H1 (cell line): ENCODE measurements at regions not wholly inside any gene's neighbourhood (a gene's known extent, or its start where the extent isn't known, plus 50 kb on each side); places are given as distances from the start of the nearest gene placed in this dataset.

Experiments used
- CTCF ChIA-PET: fragments of 300-600 bp; sonication (Branson Sonifier 250); formaldehyde crosslinking; loops from one replicate; lab custom pipeline; 2021; ENCODE audit not compliant: partially characterized antibody; lab: Charles Lee
- POLR2A ChIA-PET: fragments of 300-600 bp; sonication (Branson Sonifier 250); formaldehyde crosslinking; loops from one replicate; lab custom pipeline; 2021; ENCODE audit warnings: inconsistent platforms; ENCODE audit not compliant: partially characterized antibody; lab: Charles Lee
- DNase-seq, 2 experiments: peaks; one replicate each; pipeline versions ENCODE4 v3.0.0 to v3.0.0-alpha.2; 2010 to 2022; ENCODE audit warnings: low spot score in 2 of 2, low read depth in 1 of 2, mixed read lengths in 1 of 2
- FAIRE-seq: peaks from 2 replicates; lab custom pipeline; 2011; peaks lifted over from hg19 to GRCh38; lab: Jason Lieb, UNC
- H2AFZ ChIP-seq: 2 replicates; pipeline ENCODE4 v1.8.1; 2012; ENCODE audit warnings: low read length, inconsistent platforms
- H2AK5ac ChIP-seq: 2 replicates; pipeline ENCODE4 v1.6.1; 2013; ENCODE audit warnings: low read depth, low read length
- H2BK120ac ChIP-seq: replicated peaks from 2 replicates; pipeline ENCODE3; 2013; ENCODE audit warnings: low read depth, low read length, inconsistent platforms
- H2BK12ac ChIP-seq: 2 replicates; pipeline ENCODE4 v1.6.1; 2013; ENCODE audit warnings: low read depth, low read length
- H2BK15ac ChIP-seq: 2 replicates; pipeline ENCODE4 v1.6.1; 2013; ENCODE audit warnings: low read length
- H2BK20ac ChIP-seq: 2 replicates; pipeline ENCODE4 v1.6.1; 2013; ENCODE audit warnings: low read length
- H2BK5ac ChIP-seq: 2 replicates; pipeline ENCODE4 v1.6.1; 2013; ENCODE audit warnings: low read depth, low read length
- H3K14ac ChIP-seq: 2 replicates; pipeline ENCODE4 v1.6.1; 2013; ENCODE audit warnings: inconsistent platforms; ENCODE audit not compliant: insufficient read length
- H3K18ac ChIP-seq: 2 replicates; pipeline ENCODE4 v1.6.1; 2013; ENCODE audit warnings: low read length; ENCODE audit errors: extremely low read depth
- H3K23ac ChIP-seq: 2 replicates; pipeline ENCODE4 v1.6.1; 2013; ENCODE audit warnings: inconsistent platforms; ENCODE audit not compliant: insufficient read length
- H3K23me2 ChIP-seq: 2 replicates; pipeline ENCODE4 v1.6.1; 2013; ENCODE audit warnings: low read depth, low read length
- H3K27ac ChIP-seq: 2 replicates; pipeline ENCODE4 v1.6.1; 2011; ENCODE audit warnings: low read depth, low read length, inconsistent platforms
- H3K27me3 ChIP-seq, 4 experiments: replicated peaks in 1 of 4; 1 replicate in 1 of 4; 2 replicates in 3 of 4; pipeline versions ENCODE4 v1.6.1 to v1.8.1; 2011 to 2013; ENCODE audit warnings: low read length in 3 of 4, mild to moderate bottlenecking in 3 of 4, inconsistent platforms in 2 of 4, mixed read lengths in 2 of 4, moderate library complexity in 1 of 4; ENCODE audit not compliant: control insufficient read depth in 3 of 4, insufficient read depth in 3 of 4; ENCODE audit errors: extremely low read depth in 1 of 4
- H3K36me3 ChIP-seq, 4 experiments: 2 replicates each; pipeline versions ENCODE4 v1.6.1 to v1.8.1; 2011 to 2013; ENCODE audit warnings: mild to moderate bottlenecking in 4 of 4, low read length in 3 of 4, moderate library complexity in 2 of 4, control low read depth in 1 of 4, inconsistent platforms in 1 of 4; ENCODE audit not compliant: insufficient read depth in 4 of 4, control insufficient read depth in 2 of 4
- H3K4ac ChIP-seq: replicated peaks from 2 replicates; pipeline ENCODE3; 2013; ENCODE audit warnings: low read length, low read depth, mixed read lengths, inconsistent platforms; ENCODE audit not compliant: insufficient read length
- H3K4me1 ChIP-seq, 4 experiments: replicated peaks in 1 of 4; 1 replicate in 1 of 4; 2 replicates in 3 of 4; pipeline versions ENCODE4 v1.6.1 to v1.8.1; 2011 to 2013; ENCODE audit warnings: low read length in 3 of 4, inconsistent platforms in 2 of 4, mixed read lengths in 1 of 4; ENCODE audit not compliant: insufficient read depth in 4 of 4, control insufficient read depth in 3 of 4
- H3K4me2 ChIP-seq, 2 experiments: 2 replicates each; pipeline versions ENCODE4 v1.6.1 to v1.8.1; 2011 to 2013; ENCODE audit warnings: low read depth in 2 of 2, low read length in 2 of 2, control low read depth in 1 of 2, inconsistent platforms in 1 of 2, mild to moderate bottlenecking in 1 of 2; ENCODE audit not compliant: insufficient read depth in 1 of 2
- H3K4me3 ChIP-seq, 4 experiments: fragments of 200-600, 300-600 bp in 1 of 4; sonication (generic), shearing (Covaris generic), sonication (Bioruptor Twin) in 1 of 4; 2 replicates each; pipeline versions ENCODE4 v1.5.1 to v1.8.1; 2011 to 2016; ENCODE audit warnings: low read length in 4 of 4, low read depth in 3 of 4, control low read depth in 2 of 4, inconsistent platforms in 2 of 4, mild to moderate bottlenecking in 2 of 4, mixed read lengths in 1 of 4, moderate library complexity in 1 of 4; ENCODE audit not compliant: insufficient read depth in 2 of 4; ENCODE audit errors: extremely low read depth in 1 of 4
- H3K56ac ChIP-seq: replicated peaks from 2 replicates; pipeline ENCODE3; 2013; ENCODE audit warnings: low read depth, mild to moderate bottlenecking, mixed read lengths, low read length, inconsistent platforms; ENCODE audit not compliant: insufficient read length
- H3K79me1 ChIP-seq: 2 replicates; pipeline ENCODE4 v1.6.1; 2013; ENCODE audit warnings: low read depth, low read length, control low read depth
- H3K79me2 ChIP-seq, 2 experiments: 2 replicates each; pipeline versions ENCODE4 v1.6.1 to v1.8.1; 2012 to 2013; ENCODE audit warnings: low read length in 2 of 2, mild to moderate bottlenecking in 2 of 2, inconsistent platforms in 1 of 2; ENCODE audit not compliant: insufficient read depth in 2 of 2, control insufficient read depth in 1 of 2
- H3K9ac ChIP-seq, 4 experiments: replicated peaks in 1 of 4; 1 replicate in 1 of 4; 2 replicates in 3 of 4; pipeline versions ENCODE4 v1.6.1 to v1.8.1; 2011 to 2013; ENCODE audit warnings: low read depth in 3 of 4, low read length in 3 of 4, control low read depth in 2 of 4, mild to moderate bottlenecking in 2 of 4, moderate library complexity in 2 of 4, inconsistent platforms in 1 of 4; ENCODE audit errors: extremely low read depth in 1 of 4
- H3K9me3 ChIP-seq, 2 experiments: 2 replicates each; pipeline versions ENCODE4 v1.6.1 to v1.8.1; 2012 to 2013; ENCODE audit warnings: mild to moderate bottlenecking in 2 of 2, moderate library complexity in 2 of 2, control low read depth in 1 of 2, inconsistent platforms in 1 of 2, low read depth in 1 of 2, low read length in 1 of 2, mixed read lengths in 1 of 2; ENCODE audit not compliant: insufficient read depth in 2 of 2
- H4K20me1 ChIP-seq, 2 experiments: replicated peaks in 1 of 2; 2 replicates each; pipeline versions ENCODE3 to v1.8.1; 2011 to 2013; ENCODE audit warnings: inconsistent platforms in 2 of 2, low read length in 2 of 2, mild to moderate bottlenecking in 1 of 2; ENCODE audit not compliant: insufficient read depth in 2 of 2, control insufficient read depth in 1 of 2
- H4K5ac ChIP-seq: 2 replicates; pipeline ENCODE4 v1.6.1; 2013; ENCODE audit warnings: low read length, low read depth, mixed read lengths, inconsistent platforms; ENCODE audit not compliant: insufficient read length
- H4K8ac ChIP-seq: 2 replicates; pipeline ENCODE4 v1.8.0; 2013; ENCODE audit warnings: mild to moderate bottlenecking, moderate library complexity, low read length, inconsistent platforms; ENCODE audit not compliant: insufficient read depth; ENCODE audit errors: extremely low read depth
- H4K91ac ChIP-seq: replicated peaks from 2 replicates; pipeline ENCODE3; 2013; ENCODE audit warnings: low read length, mixed read lengths, inconsistent platforms; ENCODE audit not compliant: insufficient read length
- CBX8 ChIP-seq: fragments of 300-800, 300-1000 bp; sonication (generic); IDR thresholded peaks from 2 replicates; pipeline ENCODE4 v1.7.1; 2016; ENCODE audit warnings: low read depth, low read length, borderline replicate concordance
- FOSL1 ChIP-seq: IDR thresholded peaks from 2 replicates; pipeline ENCODE4 v1.6.1; 2011; ENCODE audit warnings: mild to moderate bottlenecking, low read depth, low read length, moderate library complexity; ENCODE audit not compliant: insufficient read depth
- POLR2A ChIP-seq, 2 experiments: IDR thresholded peaks; 1 replicate in 1 of 2; 2 replicates in 1 of 2; pipeline ENCODE4 v1.6.1; 2011; ENCODE audit warnings: low read depth in 2 of 2, low read length in 2 of 2, mild to moderate bottlenecking in 2 of 2; ENCODE audit errors: control extremely low read depth in 1 of 2
- POLR2AphosphoS5 ChIP-seq: IDR thresholded peaks from 2 replicates; pipeline ENCODE4 v1.6.1; 2011; ENCODE audit warnings: low read depth, low read length
- SAP30 ChIP-seq: fragments of 300-600 bp; sonication (generic); IDR thresholded peaks from 2 replicates; pipeline ENCODE4 v1.7.1; 2012; ENCODE audit warnings: low read length, moderate library complexity, mild to moderate bottlenecking, inconsistent platforms; ENCODE audit not compliant: insufficient read depth, insufficient replicate concordance
- SP1 ChIP-seq: IDR thresholded peaks from 2 replicates; pipeline ENCODE4 v1.6.1; 2011; ENCODE audit warnings: low read depth, low read length
- SP2 ChIP-seq: IDR thresholded peaks from 2 replicates; pipeline ENCODE4 v1.6.1; 2012; ENCODE audit warnings: mild to moderate bottlenecking, low read length, inconsistent platforms
- WGBS, 2 experiments: shearing (Covaris generic) in 1 of 2; methylation state at CpG; one replicate each; pipeline versions ENCODE4 v1.1.6 to v1.1.7; 2013 to 2015; ENCODE audit warnings: low lambda C conversion rate in 2 of 2, mixed read lengths in 2 of 2, inconsistent platforms in 1 of 2, low coverage in 1 of 2, missing lambda C conversion rate in 1 of 2; ENCODE audit not compliant: insufficient replicate concordance in 2 of 2, insufficient coverage in 1 of 2, insufficient read length in 1 of 2; ENCODE audit errors: extremely low coverage in 1 of 2, missing lambda C conversion rate in 1 of 2; 5-methylcytosine and 5-hydroxymethylcytosine counted together
- TF ChIP-seq, protein P1 (sequence below): IDR thresholded peaks from 2 replicates; pipeline ENCODE4 v1.6.1; 2012; ENCODE audit warnings: low read length, inconsistent platforms
- TF ChIP-seq, protein P2 (sequence below): IDR thresholded peaks from 2 replicates; pipeline ENCODE4 v1.6.1; 2012; ENCODE audit warnings: inconsistent platforms

DNA sequence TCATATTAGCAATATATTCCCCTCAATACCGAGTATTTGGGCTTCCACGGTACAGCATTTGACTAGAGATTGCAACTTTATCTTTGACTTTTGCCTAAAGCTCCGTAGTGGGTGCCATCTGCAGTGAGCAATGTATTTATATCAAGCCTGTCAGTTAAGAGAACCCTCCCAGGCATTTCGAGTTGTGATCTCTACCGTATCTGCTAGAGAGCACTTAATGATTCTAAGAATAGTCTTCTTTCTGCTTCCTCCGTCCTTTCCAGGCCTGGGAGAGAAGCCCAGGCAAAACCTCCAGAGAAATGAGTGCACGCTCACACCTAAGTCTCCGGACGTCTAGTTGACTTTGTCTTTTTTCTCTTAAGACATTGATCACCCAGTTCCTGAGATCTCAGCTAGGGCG is 210.6 kb downstream of the KLF6 start:
- H3K4me3 ChIP-seq = no peak overlapping the region
- H2BK12ac ChIP-seq = no peak overlapping the region
- 0 out of 2 replicates have a peak overlapping the region, but pooled peaks have one; percentile 45 for H2AFZ ChIP-seq
- no peaks in the 10 kb centered on the region for H4K20me1 ChIP-seq
- H3K27ac ChIP-seq = no peak overlapping the region
- no peaks in the 10 kb centered on the region for H3K79me2 ChIP-seq
- H3K36me3 ChIP-seq = no peaks in the 10 kb centered on the region
- WGBS, 2 experiments = 94% methylated on average over 10 of the region's 10 CpGs; no CpG with 5 or more reads in 1 of the 2 experiments
- no peak overlapping the region for H2BK20ac ChIP-seq
- no peak overlapping the region for H3K56ac ChIP-seq
- H2BK120ac ChIP-seq = no peak overlapping the region
- H2AK5ac ChIP-seq = no peak overlapping the region
- no peaks in the 10 kb centered on the region for H3K27me3 ChIP-seq
- H3K9ac ChIP-seq = no peak overlapping the region
- H2BK15ac ChIP-seq = no peak overlapping the region
- H3K9me3 ChIP-seq = no peaks in the 10 kb centered on the region
- H3K4ac ChIP-seq = no peak overlapping the region
- CTCF ChIA-PET = interaction anchor here (1.0 to 1.8 kb wide), 3 partner anchors 15 to 376 kb away, joined by 3 to 4 read pairs (median 3); no protein-coding TSS in a partner anchor
- no peak overlapping the region for H2BK5ac ChIP-seq
- POLR2A ChIA-PET = no interaction called here
- no peak overlapping the region for H4K8ac ChIP-seq
- no peak for DNase-seq
- no peaks in the 10 kb centered on the region for H3K23me2 ChIP-seq
- no peaks in the 10 kb centered on the region for H3K79me1 ChIP-seq
- H3K4me2 ChIP-seq = no peak overlapping the region
- peak overlapping the region; percentile 6; the same call in 1 of the 2 replicates for H3K18ac ChIP-seq
- H4K91ac ChIP-seq = no peak overlapping the region
- peaks cover 0 to 2% (median under 1%) of the 10 kb centered on the region in 4 experiments; a peak in 4 of 7 replicates for H3K4me1 ChIP-seq
- no peak overlapping the region for H3K23ac ChIP-seq
- no peak overlapping the region for H4K5ac ChIP-seq
- H3K14ac ChIP-seq = no peak overlapping the region
- FAIRE-seq = no peak
- TF ChIP-seq SP1 (no peak), POLR2AphosphoS5 (no peak), SP2 (no peak), POLR2A (IDR thresholded peaks at IDR 0.05; ENCODE audit: control extremely low read depth in 1 of 2, low read depth in 2 of 2, low read length in 2 of 2) (no peak), SAP30 (no peak), FOSL1 (no peak), CBX8 (no peak)
- TF ChIP-seq, protein P1, sequence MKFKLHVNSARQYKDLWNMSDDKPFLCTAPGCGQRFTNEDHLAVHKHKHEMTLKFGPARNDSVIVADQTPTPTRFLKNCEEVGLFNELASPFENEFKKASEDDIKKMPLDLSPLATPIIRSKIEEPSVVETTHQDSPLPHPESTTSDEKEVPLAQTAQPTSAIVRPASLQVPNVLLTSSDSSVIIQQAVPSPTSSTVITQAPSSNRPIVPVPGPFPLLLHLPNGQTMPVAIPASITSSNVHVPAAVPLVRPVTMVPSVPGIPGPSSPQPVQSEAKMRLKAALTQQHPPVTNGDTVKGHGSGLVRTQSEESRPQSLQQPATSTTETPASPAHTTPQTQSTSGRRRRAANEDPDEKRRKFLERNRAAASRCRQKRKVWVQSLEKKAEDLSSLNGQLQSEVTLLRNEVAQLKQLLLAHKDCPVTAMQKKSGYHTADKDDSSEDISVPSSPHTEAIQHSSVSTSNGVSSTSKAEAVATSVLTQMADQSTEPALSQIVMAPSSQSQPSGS = no peak
- TF ChIP-seq, protein P2, sequence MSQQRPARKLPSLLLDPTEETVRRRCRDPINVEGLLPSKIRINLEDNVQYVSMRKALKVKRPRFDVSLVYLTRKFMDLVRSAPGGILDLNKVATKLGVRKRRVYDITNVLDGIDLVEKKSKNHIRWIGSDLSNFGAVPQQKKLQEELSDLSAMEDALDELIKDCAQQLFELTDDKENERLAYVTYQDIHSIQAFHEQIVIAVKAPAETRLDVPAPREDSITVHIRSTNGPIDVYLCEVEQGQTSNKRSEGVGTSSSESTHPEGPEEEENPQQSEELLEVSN = no peak
